Adrenal gland (tissue), 9 donors: ENCODE measurements at regions not wholly inside any gene's neighbourhood (a gene's known extent, or its start where the extent isn't known, plus 50 kb on each side); places are given as distances from the start of the nearest gene placed in this dataset.

Experiments used
- DNase-seq, 7 donors: peaks; one replicate each; pipeline ENCODE4 v3.0.0-alpha.2; 2019 to 2020
- H3K27ac ChIP-seq, 5 donors: fragments of 200-600 bp; sonication (generic) in 4 of 5; 1 replicate in 3 of 5; 2 replicates in 2 of 5; pipeline versions ENCODE4 v1.5.1 to v1.8.0; 2016 to 2020; ENCODE audit warnings: mild to moderate bottlenecking in 1 of 5
- H3K27me3 ChIP-seq: fragments of 200-600 bp; 2 replicates; pipeline ENCODE4 v1.8.0; 2021
- H3K36me3 ChIP-seq, 2 donors: fragments of 200-600 bp; replicated peaks in 1 of 2; 1 replicate in 1 of 2; 2 replicates in 1 of 2; pipeline versions ENCODE4 v1.5.1 to v1.8.0; 2018 to 2022
- H3K4me1 ChIP-seq, 2 donors: fragments of 200-600 bp; replicated peaks in 1 of 2; 1 replicate in 1 of 2; 2 replicates in 1 of 2; pipeline versions ENCODE4 v1.5.1 to v1.8.0; 2018 to 2021
- H3K4me3 ChIP-seq, 4 donors: fragments of 200-600 bp; sonication (generic) in 3 of 4; one replicate each; pipeline ENCODE4 v1.5.1; 2016 to 2018
- H3K9me3 ChIP-seq, 3 donors: fragments of 200-600 bp; sonication (generic) in 1 of 3; replicated peaks in 1 of 3; 1 replicate in 2 of 3; 2 replicates in 1 of 3; pipeline versions ENCODE4 v1.5.1 to v1.8.0; 2016 to 2021
- POLR2A ChIP-seq, 2 donors: fragments of 450-650 bp; IDR thresholded peaks; one replicate each; pipeline ENCODE4 v1.6.1; 2017; ENCODE audit warnings: antibody characterized with exemption in 2 of 2, mild to moderate bottlenecking in 2 of 2, moderate library complexity in 1 of 2
- WGBS, 4 donors: extraction: QIAGEN DNeasy Blood & Tissue Kit in 2 of 4; methylation state at CpG; one replicate each; pipeline versions ENCODE4 v1.1.5 to v1.1.7; 2013 to 2017; 5-methylcytosine and 5-hydroxymethylcytosine counted together
- intact Hi-C, 2 donors: fragments of 100-400 bp; cut with DNase I; formaldehyde crosslinking; loops; one replicate each; pipeline versions ENCODE4 v1.14.1 to v1.15.0; 2022 to 2023
- TF ChIP-seq, protein P1 (sequence below), 6 experiments: fragments of 450-650 bp in 4 of 6; fragments of 200-600 bp in 2 of 6; sonication (generic) in 1 of 6; IDR thresholded peaks; 1 replicate in 5 of 6; 2 replicates in 1 of 6; pipeline versions ENCODE4 v1.5.1 to v1.8.0; 2016 to 2021; ENCODE audit warnings: antibody characterized with exemption in 6 of 6, mild to moderate bottlenecking in 2 of 6, moderate library complexity in 1 of 6
- donor health status: healthy with polysubstance abuse.
- donor health status: Bipolar disorder and iron deficiency.
- donor health status: DM: yes; HTN: yes; CAD: no.
- donor health status: DM: no; HTN: no; CAD: no.
- donor health status: DM: no; HTN: no; CAD: no.

DNA sequence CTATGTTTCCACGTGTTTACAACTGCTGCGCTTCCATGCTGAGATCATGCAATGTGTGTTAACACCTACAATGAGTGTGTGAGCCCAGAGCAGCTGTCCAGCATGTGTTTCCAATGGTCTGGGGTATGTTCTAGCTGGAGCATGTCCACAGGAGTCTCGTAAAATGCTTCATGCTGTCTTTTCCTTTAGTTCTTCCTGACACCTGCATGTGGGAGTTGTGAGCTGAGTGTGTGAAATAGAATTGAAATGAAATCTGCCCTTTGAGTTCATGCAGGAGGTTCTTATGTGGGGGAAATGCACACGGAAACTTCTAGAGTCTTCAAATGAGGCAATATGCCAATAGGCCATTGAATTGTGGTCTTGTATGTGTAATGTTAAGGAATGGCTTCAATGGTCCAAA, 205.1 kb downstream of the RND3 start:
- no peak for TF ChIP-seq POLR2A (IDR thresholded peaks at IDR 0.05)
- TF ChIP-seq, protein P1, sequence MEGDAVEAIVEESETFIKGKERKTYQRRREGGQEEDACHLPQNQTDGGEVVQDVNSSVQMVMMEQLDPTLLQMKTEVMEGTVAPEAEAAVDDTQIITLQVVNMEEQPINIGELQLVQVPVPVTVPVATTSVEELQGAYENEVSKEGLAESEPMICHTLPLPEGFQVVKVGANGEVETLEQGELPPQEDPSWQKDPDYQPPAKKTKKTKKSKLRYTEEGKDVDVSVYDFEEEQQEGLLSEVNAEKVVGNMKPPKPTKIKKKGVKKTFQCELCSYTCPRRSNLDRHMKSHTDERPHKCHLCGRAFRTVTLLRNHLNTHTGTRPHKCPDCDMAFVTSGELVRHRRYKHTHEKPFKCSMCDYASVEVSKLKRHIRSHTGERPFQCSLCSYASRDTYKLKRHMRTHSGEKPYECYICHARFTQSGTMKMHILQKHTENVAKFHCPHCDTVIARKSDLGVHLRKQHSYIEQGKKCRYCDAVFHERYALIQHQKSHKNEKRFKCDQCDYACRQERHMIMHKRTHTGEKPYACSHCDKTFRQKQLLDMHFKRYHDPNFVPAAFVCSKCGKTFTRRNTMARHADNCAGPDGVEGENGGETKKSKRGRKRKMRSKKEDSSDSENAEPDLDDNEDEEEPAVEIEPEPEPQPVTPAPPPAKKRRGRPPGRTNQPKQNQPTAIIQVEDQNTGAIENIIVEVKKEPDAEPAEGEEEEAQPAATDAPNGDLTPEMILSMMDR (IDR thresholded peaks at IDR 0.05), result no peak
- Histone ChIP-seq H3K4me3 (no peak overlapping the region), H3K36me3 (no peaks in the 10 kb centered on the region), H3K9me3 (no peaks in the 10 kb centered on the region), H3K27ac (peak overlapping the region in 1 of 5 donors; percentile 50), H3K27me3 (no peaks in the 10 kb centered on the region), H3K4me1 (peaks cover 5 to 11% of the 10 kb centered on the region in 2 donors)
- DNase-seq, result no peak
- intact Hi-C loops, result no loop called here
- 90 to 95% (median 93%) methylated on average over 4 of the region's 4 CpGs for WGBS, 4 donors

DNA sequence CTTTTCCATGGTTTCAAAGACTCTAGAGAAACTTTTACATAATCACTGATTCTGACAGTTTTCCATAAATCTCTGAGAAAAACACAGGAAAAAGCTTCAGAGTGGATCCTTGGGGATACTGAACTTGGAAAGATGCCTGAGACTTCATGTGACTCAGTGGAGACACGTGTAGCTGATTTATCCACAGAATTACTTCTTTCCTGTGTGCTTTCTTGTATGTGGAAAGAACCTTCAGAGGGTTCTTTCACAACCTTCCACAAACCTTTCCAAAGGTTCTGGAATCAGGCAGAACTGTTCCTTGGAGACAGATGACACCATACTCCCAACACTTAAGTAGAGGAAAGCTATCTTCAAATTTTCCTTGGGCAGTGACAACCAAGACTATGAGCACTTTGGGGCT, 207.2 kb downstream of the RND3 start:
- TF ChIP-seq, protein P1 (IDR thresholded peaks at IDR 0.05), result no peak
- TF ChIP-seq POLR2A (IDR thresholded peaks at IDR 0.05), result no peak
- intact Hi-C loops, result no loop called here
- Histone ChIP-seq H3K27ac (peak overlapping the region in 2 of 5 donors; percentile 32 to 43), H3K27me3 (no peaks in the 10 kb centered on the region), H3K9me3 (no peaks in the 10 kb centered on the region), H3K4me1 (peaks cover 5 to 11% of the 10 kb centered on the region in 2 donors), H3K4me3 (no peak overlapping the region), H3K36me3 (no peaks in the 10 kb centered on the region)
- peak; percentile 25 to 61 (median 43) for DNase-seq
- 15 to 22% (median 19%) methylated on average over 1 of the region's 1 CpG for WGBS, 4 donors

DNA sequence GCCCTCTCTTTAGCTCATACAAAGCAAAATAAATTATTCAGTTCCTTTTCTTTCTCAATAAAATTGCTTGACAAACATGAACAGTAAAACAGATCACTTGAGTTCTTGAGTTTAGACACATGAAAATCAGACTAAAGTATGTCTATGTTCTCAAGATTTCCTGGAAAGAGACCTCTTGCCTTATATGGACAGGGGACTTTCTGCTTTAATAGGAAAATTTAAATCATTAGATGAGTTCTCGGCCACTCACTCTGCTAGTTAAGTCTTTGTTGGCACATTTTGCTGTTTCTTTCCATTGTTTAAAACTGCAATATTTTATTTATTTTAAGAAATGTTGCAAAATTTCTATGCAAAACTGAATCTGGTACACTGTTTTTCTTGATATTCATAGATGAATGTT, 207.8 kb downstream of the RND3 start:
- Histone ChIP-seq H3K9me3 (no peaks in the 10 kb centered on the region), H3K27me3 (no peaks in the 10 kb centered on the region), H3K36me3 (no peaks in the 10 kb centered on the region), H3K4me1 (peaks cover 5 to 11% of the 10 kb centered on the region in 2 donors), H3K4me3 (no peak overlapping the region), H3K27ac (peak overlapping the region in 2 of 5 donors; percentile 3 to 43)
- DNase-seq, result no peak
- intact Hi-C loops, result no loop called here
- TF ChIP-seq, protein P1 (IDR thresholded peaks at IDR 0.05), result no peak
- 56 to 88% (median 66%) methylated on average over 1 of the region's 1 CpG for WGBS, 4 donors

DNA sequence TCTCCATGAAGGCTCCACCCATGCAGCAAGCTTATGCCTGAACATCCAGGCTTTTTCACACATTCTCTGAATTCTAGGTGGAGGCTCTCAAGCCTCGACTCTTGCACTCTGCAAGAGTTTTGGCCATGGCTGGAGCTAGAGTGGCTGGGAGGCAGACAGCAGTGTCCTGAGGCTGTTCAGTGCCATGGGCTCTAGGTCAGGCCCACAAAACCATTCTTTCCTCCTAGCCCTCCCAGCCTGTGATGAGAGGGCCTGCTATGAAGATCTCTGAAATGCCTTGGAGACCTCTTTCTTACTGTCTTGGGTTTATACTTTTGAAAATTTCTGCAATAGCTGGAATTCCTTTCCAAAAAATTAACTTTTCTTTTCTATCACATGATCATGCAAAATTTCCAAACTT, 210.7 kb downstream of the RND3 start:
- TF ChIP-seq, protein P1 (IDR thresholded peaks at IDR 0.05), result no peak
- TF ChIP-seq POLR2A (IDR thresholded peaks at IDR 0.05), result no peak
- Histone ChIP-seq H3K27ac (no peak overlapping the region), H3K4me1 (peaks cover 5 to 11% of the 10 kb centered on the region in 2 donors), H3K9me3 (no peaks in the 10 kb centered on the region), H3K27me3 (no peaks in the 10 kb centered on the region), H3K4me3 (no peak overlapping the region), H3K36me3 (no peaks in the 10 kb centered on the region)
- WGBS, 4 donors, result 80 to 100% (median 93%) methylated on average over 1 of the region's 1 CpG
- DNase-seq, result no peak
- intact Hi-C loops, result no loop called here
